CD1c-positive myeloid dendritic cell (primary cell): ENCODE measurements at regions not wholly inside any gene's neighbourhood (a gene's known extent, or its start where the extent isn't known, plus 50 kb on each side); places are given as distances from the start of the nearest gene placed in this dataset.
"Not testable (repeated sequence)": the region's sequence is repeated elsewhere in the genome, so short reads cannot be mapped to it uniquely, and the experiment has no call there.

ENCODE experiments used
- DNase-seq: peaks from one replicate; pipeline ENCODE4 v3.0.0-alpha.2; 2016; ENCODE audit errors: extremely low spot score

GRCh38 chr2:111400598-111401253 lies 280.0 kb downstream of the BCL2L11 start:
- not testable (repeated sequence) for DNase-seq

GRCh38 chr2:111401270-111402140 lies 280.8 kb downstream of the BCL2L11 start:
- DNase-seq = not testable (repeated sequence)

GRCh38 chr2:111402450-111402849 lies 281.7 kb downstream of the BCL2L11 start:
- not testable (repeated sequence) for DNase-seq

- not testable (repeated sequence) for DNase-seq
These were observed 282.6 kb downstream of the BCL2L11 start for GRCh38 chr2:111403287-111403686.

GRCh38 chr2:111406616-111407015 lies 285.9 kb downstream of the BCL2L11 start:
- DNase-seq = not testable (repeated sequence)

GRCh38 chr2:111407632-111408194 lies 287.0 kb downstream of the BCL2L11 start:
- not testable (repeated sequence) for DNase-seq

GRCh38 chr2:111410868-111411406 lies 290.2 kb downstream of the BCL2L11 start:
- peak; percentile 5 for DNase-seq

- DNase-seq = not testable (repeated sequence)
These were observed 291.4 kb downstream of the BCL2L11 start for GRCh38 chr2:111411867-111412681.

- DNase-seq = peak; percentile 28
These were observed 292.3 kb downstream of the BCL2L11 start for GRCh38 chr2:111412841-111413650.

GRCh38 chr2:111413950-111414349 lies 293.2 kb downstream of the BCL2L11 start:
- DNase-seq = not testable (repeated sequence)

GRCh38 chr2:111415765-111416743 lies 295.3 kb downstream of the BCL2L11 start:
- DNase-seq = peak; percentile 81

GRCh38 chr2:111417026-111417425 lies 296.3 kb downstream of the BCL2L11 start:
- not testable (repeated sequence) for DNase-seq

GRCh38 chr2:111418091-111418875 lies 297.6 kb downstream of the BCL2L11 start:
- DNase-seq = peak; percentile 55

GRCh38 chr2:111420074-111420473 lies 299.4 kb downstream of the BCL2L11 start:
- peak; percentile 44 for DNase-seq

- DNase-seq = not testable (repeated sequence)
These were observed 300.1 kb downstream of the BCL2L11 start for GRCh38 chr2:111420835-111421234.

- not testable (repeated sequence) for DNase-seq
These were observed 301.2 kb downstream of the BCL2L11 start for GRCh38 chr2:111421949-111422348.

- DNase-seq = not testable (repeated sequence)
These were observed 301.8 kb downstream of the BCL2L11 start for GRCh38 chr2:111422562-111422961.

GRCh38 chr2:111423184-111423583 lies 302.5 kb downstream of the BCL2L11 start:
- DNase-seq = not testable (repeated sequence)
